ENCODE measurements at regions not wholly inside any gene's neighbourhood (a gene's known extent, or its start where the extent isn't known, plus 50 kb on each side); places are given as distances from the start of the nearest gene placed in this dataset.

GRCh38 chr10:9656996-9657395 lies 1360.7 kb upstream of the CELF2 start:
- TF ChIP-seq, protein P1, sequence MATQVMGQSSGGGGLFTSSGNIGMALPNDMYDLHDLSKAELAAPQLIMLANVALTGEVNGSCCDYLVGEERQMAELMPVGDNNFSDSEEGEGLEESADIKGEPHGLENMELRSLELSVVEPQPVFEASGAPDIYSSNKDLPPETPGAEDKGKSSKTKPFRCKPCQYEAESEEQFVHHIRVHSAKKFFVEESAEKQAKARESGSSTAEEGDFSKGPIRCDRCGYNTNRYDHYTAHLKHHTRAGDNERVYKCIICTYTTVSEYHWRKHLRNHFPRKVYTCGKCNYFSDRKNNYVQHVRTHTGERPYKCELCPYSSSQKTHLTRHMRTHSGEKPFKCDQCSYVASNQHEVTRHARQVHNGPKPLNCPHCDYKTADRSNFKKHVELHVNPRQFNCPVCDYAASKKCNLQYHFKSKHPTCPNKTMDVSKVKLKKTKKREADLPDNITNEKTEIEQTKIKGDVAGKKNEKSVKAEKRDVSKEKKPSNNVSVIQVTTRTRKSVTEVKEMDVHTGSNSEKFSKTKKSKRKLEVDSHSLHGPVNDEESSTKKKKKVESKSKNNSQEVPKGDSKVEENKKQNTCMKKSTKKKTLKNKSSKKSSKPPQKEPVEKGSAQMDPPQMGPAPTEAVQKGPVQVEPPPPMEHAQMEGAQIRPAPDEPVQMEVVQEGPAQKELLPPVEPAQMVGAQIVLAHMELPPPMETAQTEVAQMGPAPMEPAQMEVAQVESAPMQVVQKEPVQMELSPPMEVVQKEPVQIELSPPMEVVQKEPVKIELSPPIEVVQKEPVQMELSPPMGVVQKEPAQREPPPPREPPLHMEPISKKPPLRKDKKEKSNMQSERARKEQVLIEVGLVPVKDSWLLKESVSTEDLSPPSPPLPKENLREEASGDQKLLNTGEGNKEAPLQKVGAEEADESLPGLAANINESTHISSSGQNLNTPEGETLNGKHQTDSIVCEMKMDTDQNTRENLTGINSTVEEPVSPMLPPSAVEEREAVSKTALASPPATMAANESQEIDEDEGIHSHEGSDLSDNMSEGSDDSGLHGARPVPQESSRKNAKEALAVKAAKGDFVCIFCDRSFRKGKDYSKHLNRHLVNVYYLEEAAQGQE (IDR thresholded peaks at IDR 0.05), result no peak
- TF ChIP-seq CTCF (IDR thresholded peaks at IDR 0.05; ENCODE audit: low read depth, low read length, missing input control) (no peak), YY1 (IDR thresholded peaks at IDR 0.05) (no peak), RAD21 (IDR thresholded peaks at IDR 0.05) (no peak), MAX (IDR thresholded peaks at IDR 0.05) (no peak)
